Erythroblast (primary cell): ENCODE measurements at regions not wholly inside any gene's neighbourhood (a gene's known extent, or its start where the extent isn't known, plus 50 kb on each side); places are given as distances from the start of the nearest gene placed in this dataset.

Experiments
- DNase-seq, 2 experiments: peaks; one replicate each; lab custom pipeline; 2025; lab: John Stamatoyannopoulos, UW
- GATA1 ChIP-seq: IDR thresholded peaks from 2 replicates; pipeline ENCODE4 v1.6.1; 2011; ENCODE audit warnings: low read depth, mild to moderate bottlenecking, control low read depth, low read length, moderate library complexity
- POLR2A ChIP-seq: IDR thresholded peaks from 2 replicates; pipeline ENCODE4 v1.6.1; 2011; ENCODE audit warnings: mild to moderate bottlenecking, low read length

- DNase-seq = peak in 1 of 2 experiments; percentile 4
- TF ChIP-seq POLR2A (no peak), GATA1 (no peak)
These were observed 129.8 kb downstream of the BUB3 start for GRCh38 chr10:123284022-123284421.

DNA sequence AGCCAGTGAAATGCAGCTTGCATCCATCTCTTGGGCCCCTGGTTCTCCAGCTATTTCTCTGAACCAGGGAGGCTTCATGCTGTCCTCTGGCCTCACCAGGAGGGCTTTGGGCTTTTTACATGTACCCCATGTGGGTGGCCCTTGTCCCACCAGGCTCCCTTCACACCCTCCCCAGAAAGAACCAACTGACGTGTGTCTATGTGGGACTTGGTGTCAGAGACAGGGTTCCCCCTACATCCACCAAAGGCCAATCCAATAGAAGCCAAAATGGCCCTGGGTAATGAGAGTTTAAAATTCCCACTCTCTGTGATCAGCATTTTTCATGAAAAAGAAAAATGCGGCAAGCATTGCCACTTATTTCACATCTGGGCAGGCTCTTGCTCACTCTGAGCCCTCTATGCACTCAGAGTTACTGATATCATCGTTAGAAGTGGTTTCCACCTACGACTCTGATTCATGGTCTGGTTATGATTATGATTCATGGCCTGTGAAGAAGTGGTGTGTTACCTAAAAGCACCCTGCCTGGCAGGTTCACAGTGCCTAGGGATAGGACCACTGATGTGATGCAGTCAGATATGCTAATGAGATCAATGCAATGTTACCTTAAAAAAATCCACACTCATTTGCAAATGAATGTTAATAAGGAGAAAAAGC, 133.5 kb downstream of the BUB3 start:
- no peak for DNase-seq
- no peak for TF ChIP-seq GATA1
- TF ChIP-seq POLR2A = no peak

- no peak for DNase-seq
- TF ChIP-seq GATA1 = no peak
- no peak for TF ChIP-seq POLR2A
These were observed 135.2 kb downstream of the BUB3 start for GRCh38 chr10:123289432-123289831.

- TF ChIP-seq GATA1 = no peak
- no peak for TF ChIP-seq POLR2A
- no peak for DNase-seq
These were observed 139.9 kb downstream of the BUB3 start for GRCh38 chr10:123294109-123294508.

- TF ChIP-seq GATA1 (no peak), POLR2A (no peak)
These were observed 140.7 kb downstream of the BUB3 start for GRCh38 chr10:123294886-123295285.

DNA sequence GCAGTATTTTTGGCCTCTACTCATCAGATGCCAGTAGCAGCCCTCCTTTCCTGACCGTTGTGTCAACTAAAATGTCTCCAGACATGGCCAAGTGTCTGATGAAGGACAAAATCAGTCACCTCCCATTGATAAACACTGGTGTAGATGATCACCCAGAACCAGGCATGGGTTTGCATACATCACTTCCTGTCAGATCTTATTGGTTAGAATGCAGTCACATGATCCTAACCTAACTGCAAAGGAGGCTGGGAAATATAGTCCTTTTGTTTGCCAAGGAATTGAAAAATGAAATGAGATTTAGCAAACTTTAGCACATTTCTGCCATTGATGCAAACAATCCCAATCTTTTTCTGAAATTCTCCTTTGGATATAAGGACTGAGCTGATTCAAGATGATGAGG, 141.4 kb downstream of the BUB3 start:
- peak; percentile 7 to 9 for DNase-seq
- TF ChIP-seq POLR2A = no peak
- no peak for TF ChIP-seq GATA1

More at GRCh38 chr10:123294886-123295285, 140.7 kb downstream of the BUB3 start:
- DNase-seq = no peak

DNA sequence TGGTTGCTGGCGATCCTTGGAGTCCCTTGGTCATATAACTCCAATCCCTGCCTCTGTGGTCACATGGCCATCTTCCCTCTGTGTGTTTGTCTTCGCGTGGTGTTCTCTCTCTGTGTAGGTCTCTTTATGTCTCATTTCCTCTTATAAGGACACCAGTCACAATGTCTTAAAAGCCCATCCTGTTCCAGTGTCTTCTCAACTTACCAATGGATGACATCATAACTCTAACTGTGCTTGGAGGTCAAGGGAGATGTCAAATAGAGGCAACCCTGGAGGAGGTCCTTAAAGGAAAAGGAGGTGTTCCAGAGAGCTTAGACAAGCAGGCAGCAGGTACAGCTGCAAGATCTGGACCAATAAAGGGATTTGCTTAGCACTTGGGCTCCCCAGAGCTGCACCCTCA, 143.0 kb downstream of the BUB3 start:
- DNase-seq = no peak
- no peak for TF ChIP-seq POLR2A
- TF ChIP-seq GATA1 = no peak

DNA sequence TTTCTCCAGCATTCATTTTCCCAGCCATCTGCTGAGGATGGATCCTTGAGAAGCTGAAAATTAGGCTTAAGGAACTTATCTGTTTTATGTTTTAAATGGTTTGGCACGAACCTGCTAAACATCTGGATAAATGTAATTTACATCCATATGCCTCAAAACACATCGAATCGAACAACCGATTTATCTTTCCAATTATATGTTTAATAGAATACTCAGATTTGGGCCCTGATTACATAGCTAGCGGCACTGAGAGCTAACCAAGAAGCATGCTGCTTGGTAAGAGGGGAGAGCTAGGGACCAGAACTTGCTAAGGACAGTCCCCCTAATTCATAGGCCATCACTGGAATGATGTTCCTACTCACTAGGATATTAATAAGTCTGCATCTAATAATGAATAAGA, 144.4 kb downstream of the BUB3 start:
- TF ChIP-seq POLR2A (no peak), GATA1 (no peak)
- no peak for DNase-seq

- TF ChIP-seq POLR2A (no peak), GATA1 (no peak)
- DNase-seq = no peak
These were observed 145.4 kb downstream of the BUB3 start for GRCh38 chr10:123299598-123299997.

DNA sequence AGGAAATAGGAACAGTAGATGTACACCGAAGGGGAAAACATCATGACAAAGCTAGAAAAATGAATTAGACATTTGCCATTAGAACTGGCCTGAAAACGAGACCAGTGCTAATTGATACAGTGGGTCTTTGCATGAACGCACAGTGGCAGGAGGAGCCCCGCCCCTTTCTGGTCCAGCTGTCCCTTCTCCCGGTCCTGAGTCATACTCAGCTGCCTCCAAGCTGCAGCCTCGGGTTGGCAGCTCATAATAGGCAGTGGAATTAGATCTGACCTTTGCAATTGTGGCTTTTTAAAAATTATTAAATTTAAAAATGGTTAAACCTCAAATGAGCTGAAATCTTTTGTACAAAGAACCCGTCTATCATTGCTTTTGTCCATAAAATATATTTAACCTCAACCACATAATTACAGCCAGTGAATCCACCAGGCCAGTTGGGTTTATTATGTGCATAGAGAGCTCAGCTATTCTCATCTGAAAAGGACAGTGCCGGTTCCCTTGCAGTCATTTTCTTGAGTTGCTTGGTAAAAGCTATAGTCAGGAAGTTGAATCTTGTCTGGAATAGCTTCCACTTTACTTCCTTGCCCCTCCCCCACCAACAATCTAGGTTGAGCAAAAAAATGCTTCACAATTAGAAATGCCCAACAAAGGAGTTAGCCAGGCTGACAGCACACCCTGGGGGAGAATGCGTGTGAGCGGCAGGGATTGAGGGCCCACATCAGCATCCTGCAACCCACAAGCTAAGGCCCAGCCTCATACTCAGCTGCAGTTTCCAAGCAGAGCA, 147.1 kb downstream of the BUB3 start:
- TF ChIP-seq POLR2A = no peak
- TF ChIP-seq GATA1 = no peak
- DNase-seq = no peak

- no peak for DNase-seq
- TF ChIP-seq GATA1 (no peak), POLR2A (no peak)
These were observed 149.6 kb downstream of the BUB3 start for GRCh38 chr10:123303581-123304337.

DNA sequence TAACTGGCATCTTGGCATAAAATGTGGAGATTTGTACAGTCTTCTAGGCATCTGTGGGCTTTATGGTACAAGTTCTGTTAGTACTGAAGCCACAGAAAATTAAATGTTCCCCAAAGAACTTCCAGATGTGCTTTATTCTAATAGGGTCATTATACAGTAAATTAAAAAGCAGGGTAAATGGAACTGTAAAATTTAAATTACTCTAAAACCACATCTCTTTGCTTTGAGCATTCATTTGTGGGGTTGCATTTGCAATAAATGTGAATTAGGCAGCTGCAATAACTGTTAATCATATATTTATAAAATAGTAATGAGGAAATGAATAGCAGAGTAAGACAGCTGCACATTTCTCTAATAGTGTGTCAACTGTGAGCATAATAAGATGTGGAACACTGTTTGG, 151.5 kb downstream of the BUB3 start:
- DNase-seq = no peak
- no peak for TF ChIP-seq POLR2A
- TF ChIP-seq GATA1 = no peak

GRCh38 chr10:123306290-123306689, 152.1 kb downstream of the BUB3 start:
- TF ChIP-seq POLR2A = no peak
- no peak for TF ChIP-seq GATA1
- no peak for DNase-seq

- TF ChIP-seq POLR2A (no peak), GATA1 (no peak)
- no peak for DNase-seq
These were observed 155.5 kb downstream of the BUB3 start for GRCh38 chr10:123309731-123310130.
